Cardiac muscle cell (in vitro differentiated cells and primary cell): ENCODE measurements at regions not wholly inside any gene's neighbourhood (a gene's known extent, or its start where the extent isn't known, plus 50 kb on each side); places are given as distances from the start of the nearest gene placed in this dataset.
"Not testable (repeated sequence)": the region's sequence is repeated elsewhere in the genome, so short reads cannot be mapped to it uniquely, and the experiment has no call there.

Experiments used
- DNase-seq, 2 donors: peaks; one replicate each; pipeline versions ENCODE4 v3.0.0 to v3.0.0-alpha.2; 2010 to 2017; ENCODE audit warnings: low read depth in 1 of 2, low spot score in 1 of 2
- H3K27ac ChIP-seq: fragments of 200-600 bp; sonication (generic); 2 replicates; pipeline ENCODE4 v1.5.1; 2016
- H3K27me3 ChIP-seq: fragments of 200-600 bp; sonication (generic); 2 replicates; pipeline ENCODE4 v1.6.0; 2016; ENCODE audit warnings: control low read depth
- H3K36me3 ChIP-seq: fragments of 200-600 bp; sonication (generic); 2 replicates; pipeline ENCODE4 v1.5.1; 2016; ENCODE audit warnings: control low read depth
- H3K4me1 ChIP-seq: fragments of 200-600 bp; sonication (generic); 2 replicates; pipeline ENCODE4 v1.8.1; 2017; ENCODE audit warnings: low read depth, mild to moderate bottlenecking, mixed run types
- H3K4me3 ChIP-seq: fragments of 200-600 bp; sonication (generic); 2 replicates; pipeline ENCODE4 v1.5.1; 2016; ENCODE audit warnings: mild to moderate bottlenecking
- H3K9me3 ChIP-seq: fragments of 200-600 bp; sonication (generic); 2 replicates; pipeline ENCODE4 v1.5.1; 2017; ENCODE audit warnings: low read depth, mild to moderate bottlenecking, control low read depth
- TF ChIP-seq, protein P1 (sequence below): IDR thresholded peaks from 2 replicates; pipeline ENCODE4 v1.5.1; 2012; ENCODE audit warnings: low read depth, mild to moderate bottlenecking, low read length

DNA sequence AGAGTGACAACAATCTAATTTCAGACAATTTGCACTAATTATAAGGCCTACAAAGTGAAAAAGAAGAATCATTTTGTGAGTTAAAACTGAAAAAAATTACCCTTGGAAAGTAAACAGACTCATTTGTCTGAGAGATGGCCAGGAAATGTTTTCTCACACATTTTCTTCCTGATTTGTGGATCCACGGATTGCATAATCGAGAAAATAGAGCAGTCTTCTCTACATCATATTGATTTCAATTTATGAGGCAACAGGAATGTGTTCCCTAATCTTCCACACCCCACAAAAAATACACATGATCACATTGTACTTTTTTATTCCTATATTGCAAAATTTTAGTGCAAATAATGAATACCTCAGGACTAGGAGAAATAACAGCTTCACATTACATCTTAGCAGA lies 160.8 kb downstream of the CCER1 start:
- DNase-seq, result no peak
- no peak overlapping the region for H3K27ac ChIP-seq
- no peaks in the 10 kb centered on the region for H3K27me3 ChIP-seq
- no peaks in the 10 kb centered on the region for H3K4me1 ChIP-seq
- TF ChIP-seq, protein P1, sequence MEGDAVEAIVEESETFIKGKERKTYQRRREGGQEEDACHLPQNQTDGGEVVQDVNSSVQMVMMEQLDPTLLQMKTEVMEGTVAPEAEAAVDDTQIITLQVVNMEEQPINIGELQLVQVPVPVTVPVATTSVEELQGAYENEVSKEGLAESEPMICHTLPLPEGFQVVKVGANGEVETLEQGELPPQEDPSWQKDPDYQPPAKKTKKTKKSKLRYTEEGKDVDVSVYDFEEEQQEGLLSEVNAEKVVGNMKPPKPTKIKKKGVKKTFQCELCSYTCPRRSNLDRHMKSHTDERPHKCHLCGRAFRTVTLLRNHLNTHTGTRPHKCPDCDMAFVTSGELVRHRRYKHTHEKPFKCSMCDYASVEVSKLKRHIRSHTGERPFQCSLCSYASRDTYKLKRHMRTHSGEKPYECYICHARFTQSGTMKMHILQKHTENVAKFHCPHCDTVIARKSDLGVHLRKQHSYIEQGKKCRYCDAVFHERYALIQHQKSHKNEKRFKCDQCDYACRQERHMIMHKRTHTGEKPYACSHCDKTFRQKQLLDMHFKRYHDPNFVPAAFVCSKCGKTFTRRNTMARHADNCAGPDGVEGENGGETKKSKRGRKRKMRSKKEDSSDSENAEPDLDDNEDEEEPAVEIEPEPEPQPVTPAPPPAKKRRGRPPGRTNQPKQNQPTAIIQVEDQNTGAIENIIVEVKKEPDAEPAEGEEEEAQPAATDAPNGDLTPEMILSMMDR, result no peak
- H3K9me3 ChIP-seq, result no peaks in the 10 kb centered on the region
- no peaks in the 10 kb centered on the region for H3K36me3 ChIP-seq
- no peak overlapping the region for H3K4me3 ChIP-seq

DNA sequence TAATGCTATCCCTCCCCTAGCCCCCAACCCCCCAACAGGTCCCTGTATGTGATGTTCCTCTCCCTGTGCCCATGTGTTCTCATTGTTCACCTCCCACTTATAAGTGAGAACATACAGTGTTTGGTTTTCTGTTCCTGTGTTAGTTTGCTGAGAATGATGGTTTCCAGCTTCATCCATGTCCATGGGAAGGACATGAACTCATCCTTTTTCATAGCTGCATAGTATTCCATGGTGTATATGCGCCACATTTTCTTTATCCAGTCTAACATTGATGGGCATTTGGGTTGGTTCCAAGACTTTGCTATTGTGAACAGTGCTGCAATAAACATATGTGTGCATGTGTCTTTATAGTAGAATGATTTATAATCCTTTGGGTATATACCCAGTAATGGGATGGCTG lies 162.3 kb downstream of the CCER1 start:
- H3K4me1 ChIP-seq, DNase-seq, H3K36me3 ChIP-seq, H3K27me3 ChIP-seq, H3K9me3 ChIP-seq, H3K27ac ChIP-seq, H3K4me3 ChIP-seq: not testable (repeated sequence)

DNA sequence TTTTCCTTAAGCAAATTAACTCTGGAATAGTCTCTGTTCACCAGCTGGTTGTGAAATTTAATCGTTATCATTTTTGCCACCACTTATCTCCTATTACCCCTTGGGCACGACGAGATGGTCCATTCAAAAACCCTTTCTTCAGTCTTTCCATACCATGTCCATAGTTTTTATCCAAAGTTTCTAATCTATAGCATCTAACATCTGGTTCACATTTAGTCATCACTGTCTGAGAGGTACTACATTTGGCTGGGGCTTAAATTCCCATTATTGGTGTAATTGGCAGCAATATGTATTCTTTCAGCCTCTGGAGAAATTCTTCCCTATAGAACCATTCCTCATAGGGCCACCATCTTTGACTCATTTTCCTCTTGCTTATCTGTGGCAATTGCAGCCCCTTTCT lies 163.5 kb downstream of the CCER1 start:
- H3K9me3 ChIP-seq, result no peaks in the 10 kb centered on the region
- H3K4me3 ChIP-seq, result no peak overlapping the region
- no peaks in the 10 kb centered on the region for H3K36me3 ChIP-seq
- DNase-seq, result no peak
- H3K4me1 ChIP-seq, result no peaks in the 10 kb centered on the region
- TF ChIP-seq, protein P1, result no peak
- no peaks in the 10 kb centered on the region for H3K27me3 ChIP-seq
- no peak overlapping the region for H3K27ac ChIP-seq

DNA sequence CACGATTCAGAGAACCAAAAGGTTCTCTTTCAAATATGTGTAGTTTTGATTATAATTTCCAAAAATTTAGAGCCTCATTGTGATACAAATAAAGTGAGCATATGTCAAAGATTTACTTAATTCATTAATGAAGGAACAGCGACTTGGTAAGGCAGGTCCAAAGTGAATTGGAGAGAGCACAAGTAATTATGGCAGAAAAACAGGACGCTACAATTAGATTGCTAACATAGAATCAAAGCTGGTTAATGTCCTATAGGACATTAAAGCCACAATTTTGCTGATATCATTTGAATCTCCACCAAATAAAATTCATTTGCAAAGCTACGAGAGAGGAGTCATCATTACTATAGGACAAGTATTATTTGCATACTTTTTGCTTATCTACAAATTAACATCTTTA lies 164.2 kb downstream of the CCER1 start:
- H3K9me3 ChIP-seq, result no peaks in the 10 kb centered on the region
- H3K4me1 ChIP-seq, result no peaks in the 10 kb centered on the region
- TF ChIP-seq, protein P1, result no peak
- DNase-seq, result no peak
- H3K36me3 ChIP-seq, result no peaks in the 10 kb centered on the region
- no peak overlapping the region for H3K4me3 ChIP-seq
- no peaks in the 10 kb centered on the region for H3K27me3 ChIP-seq
- no peak overlapping the region for H3K27ac ChIP-seq

DNA sequence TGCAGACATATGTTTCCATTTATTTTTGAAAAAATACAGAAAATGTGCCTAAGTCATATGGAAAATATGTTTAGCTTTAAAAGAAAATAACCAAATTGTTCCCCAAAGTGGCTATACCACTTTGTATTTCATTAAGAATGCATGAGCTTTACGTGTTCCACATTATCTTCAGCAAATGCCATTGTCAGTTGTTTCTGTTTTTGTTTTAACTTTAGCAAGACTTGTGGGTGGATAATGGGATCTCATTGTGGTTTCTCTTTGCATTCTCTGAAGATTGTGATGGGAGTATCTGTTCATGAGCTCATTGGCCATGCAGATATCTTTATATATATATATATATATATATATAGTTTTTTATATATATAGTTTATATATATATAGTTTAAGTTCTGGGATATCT lies 181.5 kb downstream of the CCER1 start:
- no peak overlapping the region for H3K4me3 ChIP-seq
- TF ChIP-seq, protein P1, result no peak
- H3K36me3 ChIP-seq, result no peaks in the 10 kb centered on the region
- peak in 1 of 2 donors; percentile 18 for DNase-seq
- no peaks in the 10 kb centered on the region for H3K27me3 ChIP-seq
- H3K9me3 ChIP-seq, result no peaks in the 10 kb centered on the region
- H3K4me1 ChIP-seq, result no peaks in the 10 kb centered on the region
- no peak overlapping the region for H3K27ac ChIP-seq

DNA sequence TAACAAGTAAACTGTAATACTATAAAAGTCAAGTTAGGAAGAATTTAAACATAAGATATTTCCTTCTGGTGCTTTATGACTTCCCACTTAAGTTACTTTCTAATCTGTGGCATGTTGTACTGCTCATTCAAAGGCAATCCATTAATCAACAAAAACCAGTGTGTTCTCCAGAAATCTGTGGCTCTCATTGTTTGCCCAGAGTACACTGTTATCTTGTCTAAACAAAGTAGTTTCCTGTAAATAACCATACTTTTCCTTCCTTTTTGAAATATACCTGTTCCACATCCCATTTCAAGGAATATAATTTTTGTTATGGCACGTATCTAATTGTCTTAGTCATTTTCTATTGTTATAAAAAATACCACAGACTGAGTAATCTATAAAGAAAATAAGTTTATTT lies 184.1 kb downstream of the CCER1 start:
- TF ChIP-seq, protein P1, result no peak
- Histone ChIP-seq H3K9me3 (no peaks in the 10 kb centered on the region), H3K27ac (no peak overlapping the region), H3K36me3 (no peaks in the 10 kb centered on the region), H3K4me1 (no peaks in the 10 kb centered on the region), H3K27me3 (no peaks in the 10 kb centered on the region), H3K4me3 (no peak overlapping the region)
- DNase-seq, result peak in 1 of 2 donors; percentile 4
